Peyer's patch (tissue), 4 donors: ENCODE measurements at regions not wholly inside any gene's neighbourhood (a gene's known extent, or its start where the extent isn't known, plus 50 kb on each side); places are given as distances from the start of the nearest gene placed in this dataset.

Experiments
- CTCF ChIP-seq, 6 experiments: fragments of 450-650 bp in 4 of 6; fragments of 200-600 bp in 2 of 6; sonication (generic) in 1 of 6; IDR thresholded peaks; one replicate each; pipeline ENCODE4 v1.5.1; 2017 to 2019; ENCODE audit warnings: antibody characterized with exemption in 6 of 6, mild to moderate bottlenecking in 3 of 6, moderate library complexity in 1 of 6
- POLR2A ChIP-seq, 2 donors: fragments of 450-650 bp; IDR thresholded peaks; one replicate each; pipeline ENCODE4 v1.5.1; 2017; ENCODE audit warnings: antibody characterized with exemption in 2 of 2, mild to moderate bottlenecking in 2 of 2, moderate library complexity in 2 of 2

DNA sequence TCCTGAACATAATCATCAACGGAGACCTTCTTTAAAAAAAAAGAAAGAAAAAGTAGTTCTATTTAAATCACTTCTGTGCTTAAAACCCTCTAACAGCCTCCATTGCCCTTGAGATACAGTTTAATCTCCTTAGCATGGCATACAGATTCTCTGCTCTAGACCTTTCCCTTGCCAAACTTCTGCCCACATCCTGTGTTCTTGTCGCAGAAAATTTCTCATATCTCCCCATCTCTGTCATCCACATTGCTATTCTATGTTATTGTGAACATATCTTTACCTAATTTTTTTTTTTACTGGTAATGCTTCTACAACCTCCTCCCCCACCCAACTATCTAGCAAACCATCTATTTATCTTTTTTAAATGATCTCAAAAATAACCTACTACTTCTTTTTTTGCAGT lies 135.7 kb upstream of the PROX1 start:
- TF ChIP-seq CTCF (IDR thresholded peaks at IDR 0.05) = no peak
- no peak for TF ChIP-seq POLR2A (IDR thresholded peaks at IDR 0.05)
